Testis (tissue), 2 donors: ENCODE measurements at regions not wholly inside any gene's neighbourhood (a gene's known extent, or its start where the extent isn't known, plus 50 kb on each side); places are given as distances from the start of the nearest gene placed in this dataset.

Source experiments
- POLR2A ChIP-seq: fragments of 450-650 bp; IDR thresholded peaks from one replicate; pipeline ENCODE4 v1.6.1; 2017; ENCODE audit warnings: antibody characterized with exemption, mild to moderate bottlenecking, moderate library complexity
- TF ChIP-seq, protein P1 (sequence below), 3 experiments: fragments of 450-650 bp in 2 of 3; fragments of 200-600 bp in 1 of 3; sonication (generic) in 1 of 3; IDR thresholded peaks; one replicate each; pipeline ENCODE4 v1.5.1; 2016 to 2019; ENCODE audit warnings: antibody characterized with exemption in 3 of 3, mild to moderate bottlenecking in 2 of 3, moderate library complexity in 1 of 3

GRCh38 chr5:104429911-104430310, 867.3 kb upstream of the NUDT12 start:
- TF ChIP-seq, protein P1, sequence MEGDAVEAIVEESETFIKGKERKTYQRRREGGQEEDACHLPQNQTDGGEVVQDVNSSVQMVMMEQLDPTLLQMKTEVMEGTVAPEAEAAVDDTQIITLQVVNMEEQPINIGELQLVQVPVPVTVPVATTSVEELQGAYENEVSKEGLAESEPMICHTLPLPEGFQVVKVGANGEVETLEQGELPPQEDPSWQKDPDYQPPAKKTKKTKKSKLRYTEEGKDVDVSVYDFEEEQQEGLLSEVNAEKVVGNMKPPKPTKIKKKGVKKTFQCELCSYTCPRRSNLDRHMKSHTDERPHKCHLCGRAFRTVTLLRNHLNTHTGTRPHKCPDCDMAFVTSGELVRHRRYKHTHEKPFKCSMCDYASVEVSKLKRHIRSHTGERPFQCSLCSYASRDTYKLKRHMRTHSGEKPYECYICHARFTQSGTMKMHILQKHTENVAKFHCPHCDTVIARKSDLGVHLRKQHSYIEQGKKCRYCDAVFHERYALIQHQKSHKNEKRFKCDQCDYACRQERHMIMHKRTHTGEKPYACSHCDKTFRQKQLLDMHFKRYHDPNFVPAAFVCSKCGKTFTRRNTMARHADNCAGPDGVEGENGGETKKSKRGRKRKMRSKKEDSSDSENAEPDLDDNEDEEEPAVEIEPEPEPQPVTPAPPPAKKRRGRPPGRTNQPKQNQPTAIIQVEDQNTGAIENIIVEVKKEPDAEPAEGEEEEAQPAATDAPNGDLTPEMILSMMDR (IDR thresholded peaks at IDR 0.05) = no peak
- no peak for TF ChIP-seq POLR2A
